SK-MEL-5 (cell line): ENCODE measurements at regions not wholly inside any gene's neighbourhood (a gene's known extent, or its start where the extent isn't known, plus 50 kb on each side); places are given as distances from the start of the nearest gene placed in this dataset.

Source experiments
- DNase-seq: peaks from one replicate; pipeline ENCODE4 v3.0.0-alpha.2; 2016; ENCODE audit warnings: low read depth, low spot score
- in situ Hi-C: cut with HindIII; loops from 2 replicates; pipeline ENCODE4 v1.10.0; 2016; ENCODE audit warnings: low sequenced_read_pairs, high pct_unique_total_duplicates, low pct_unique_long_range_greater_than_20kb

- DNase-seq, result no peak
- in situ Hi-C loops, result no loop called here
Measured at GRCh38 chr14:100994756-100995330, 91.3 kb upstream of the RTL1 start.

- in situ Hi-C loops, result no loop called here
Measured at GRCh38 chr14:101000711-101001250, 97.3 kb upstream of the RTL1 start.

GRCh38 chr14:101001311-101002069 is 98.0 kb upstream of the RTL1 start:
- no peak for DNase-seq

More at GRCh38 chr14:101000711-101001250, 97.3 kb upstream of the RTL1 start:
- no peak for DNase-seq

GRCh38 chr14:101002738-101003137 is 99.2 kb upstream of the RTL1 start:
- in situ Hi-C loops, result no loop called here
- no peak for DNase-seq

More at GRCh38 chr14:101001311-101002069, 98.0 kb upstream of the RTL1 start:
- in situ Hi-C loops, result no loop called here

GRCh38 chr14:101004176-101004575 is 100.7 kb upstream of the RTL1 start:
- no peak for DNase-seq
- in situ Hi-C loops, result no loop called here

GRCh38 chr14:101004954-101005353 is 101.4 kb upstream of the RTL1 start:
- DNase-seq, result no peak
- in situ Hi-C loops, result no loop called here

- in situ Hi-C loops, result no loop called here
- DNase-seq, result no peak
Measured at GRCh38 chr14:101005447-101005846, 101.9 kb upstream of the RTL1 start.

- in situ Hi-C loops, result no loop called here
Measured at GRCh38 chr14:101006008-101006407, 102.5 kb upstream of the RTL1 start.

GRCh38 chr14:101007004-101007614 is 103.6 kb upstream of the RTL1 start:
- DNase-seq, result no peak
- in situ Hi-C loops, result no loop called here

More at GRCh38 chr14:101006008-101006407, 102.5 kb upstream of the RTL1 start:
- DNase-seq, result no peak

- in situ Hi-C loops, result no loop called here
- DNase-seq, result no peak
Measured at GRCh38 chr14:101007765-101008164, 104.2 kb upstream of the RTL1 start.

GRCh38 chr14:101008196-101008595 is 104.7 kb upstream of the RTL1 start:
- no peak for DNase-seq
- in situ Hi-C loops, result no loop called here

- in situ Hi-C loops, result no loop called here
Measured at GRCh38 chr14:101008631-101009336, 105.3 kb upstream of the RTL1 start.

GRCh38 chr14:101009531-101009930 is 106.0 kb upstream of the RTL1 start:
- in situ Hi-C loops, result no loop called here
- DNase-seq, result no peak

More at GRCh38 chr14:101008631-101009336, 105.3 kb upstream of the RTL1 start:
- no peak for DNase-seq

GRCh38 chr14:101010293-101010692 is 106.8 kb upstream of the RTL1 start:
- in situ Hi-C loops, result no loop called here
- no peak for DNase-seq

GRCh38 chr14:101010835-101011234 is 107.3 kb upstream of the RTL1 start:
- DNase-seq, result no peak
- in situ Hi-C loops, result no loop called here

GRCh38 chr14:101017209-101017608 is 113.7 kb upstream of the RTL1 start:
- in situ Hi-C loops, result no loop called here
- peak; percentile 29 for DNase-seq

- no peak for DNase-seq
- in situ Hi-C loops, result no loop called here
Measured at GRCh38 chr14:101017806-101018560, 114.5 kb upstream of the RTL1 start.
